Thyroid gland (tissue), 4 donors: ENCODE measurements at regions not wholly inside any gene's neighbourhood (a gene's known extent, or its start where the extent isn't known, plus 50 kb on each side); places are given as distances from the start of the nearest gene placed in this dataset.

ENCODE experiments used
- DNase-seq, 2 donors: peaks; one replicate each; pipeline ENCODE4 v3.0.0-alpha.2; 2019
- H3K27ac ChIP-seq, 3 donors: fragments of 200-600 bp; sonication (generic); 1 replicate in 2 of 3; 2 replicates in 1 of 3; pipeline ENCODE4 v1.5.1; 2016 to 2019; ENCODE audit warnings: mild to moderate bottlenecking in 1 of 3, moderate library complexity in 1 of 3
- H3K27me3 ChIP-seq: fragments of 200-600 bp; sonication (generic); one replicate; pipeline ENCODE4 v1.5.1; 2019
- H3K36me3 ChIP-seq, 2 donors: fragments of 200-600 bp; sonication (generic); one replicate each; pipeline ENCODE4 v1.5.1; 2016 to 2019
- H3K4me1 ChIP-seq, 2 donors: fragments of 200-600 bp; sonication (generic); one replicate each; pipeline ENCODE4 v1.5.1; 2017 to 2019
- H3K4me3 ChIP-seq, 3 donors: fragments of 200-600 bp; sonication (generic); replicated peaks in 1 of 3; 1 replicate in 2 of 3; 2 replicates in 1 of 3; pipeline ENCODE4 v1.5.1; 2016; ENCODE audit warnings: mild to moderate bottlenecking in 1 of 3
- H3K9me3 ChIP-seq: fragments of 200-600 bp; sonication (generic); one replicate; pipeline ENCODE4 v1.5.1; 2017
- CTCF ChIP-seq, 6 experiments: fragments of 200-600 bp in 3 of 6; fragments of 450-650 bp in 3 of 6; sonication (generic) in 3 of 6; IDR thresholded peaks; one replicate each; pipeline ENCODE4 v1.5.1; 2016 to 2019; ENCODE audit warnings: antibody characterized with exemption in 6 of 6, mild to moderate bottlenecking in 2 of 6, inconsistent platforms in 1 of 6, moderate library complexity in 1 of 6
- POLR2A ChIP-seq, 2 donors: fragments of 450-650 bp; IDR thresholded peaks; one replicate each; pipeline ENCODE4 v1.6.1; 2017; ENCODE audit warnings: antibody characterized with exemption in 2 of 2, mild to moderate bottlenecking in 2 of 2, moderate library complexity in 1 of 2
- WGBS, 2 donors: methylation state at CpG; one replicate each; pipeline ENCODE4 v1.1.5; 2017; 5-methylcytosine and 5-hydroxymethylcytosine counted together
- intact Hi-C: fragments of 100-400 bp; cut with DNase I; formaldehyde crosslinking; loops from one replicate; pipeline ENCODE4 v1.15.1; 2023

- Histone ChIP-seq H3K9me3 (no peaks in the 10 kb centered on the region), H3K36me3 (no peaks in the 10 kb centered on the region), H3K4me1 (no peaks in the 10 kb centered on the region), H3K27me3 (no peaks in the 10 kb centered on the region), H3K27ac (no peak overlapping the region), H3K4me3 (no peak overlapping the region)
- TF ChIP-seq CTCF (IDR thresholded peaks at IDR 0.05) = no peak
- no peak for TF ChIP-seq POLR2A (IDR thresholded peaks at IDR 0.05)
- DNase-seq = no peak
- intact Hi-C loops = no loop called here
- 0 to 10% methylated on average over 1 of the region's 1 CpG for WGBS, 2 donors
These were observed 611.2 kb downstream of the PPP4R3C start for GRCh38 chrX:26851981-26852380.

GRCh38 chrX:26848511-26848910 is 614.6 kb downstream of the PPP4R3C start:
- DNase-seq = no peak
- H3K4me1 ChIP-seq = no peaks in the 10 kb centered on the region
- no peaks in the 10 kb centered on the region for H3K9me3 ChIP-seq
- no peaks in the 10 kb centered on the region for H3K36me3 ChIP-seq
- no peaks in the 10 kb centered on the region for H3K27me3 ChIP-seq
- no peak for TF ChIP-seq POLR2A (IDR thresholded peaks at IDR 0.05)
- no peak for TF ChIP-seq CTCF (IDR thresholded peaks at IDR 0.05)
- no peak overlapping the region for H3K27ac ChIP-seq
- intact Hi-C loops = no loop called here
- 63 to 84% methylated on average over 2 of the region's 2 CpGs for WGBS, 2 donors
- H3K4me3 ChIP-seq = no peak overlapping the region

GRCh38 chrX:26845056-26845455 is 618.1 kb downstream of the PPP4R3C start:
- DNase-seq = no peak
- 10 to 20% methylated on average over 2 of the region's 2 CpGs for WGBS, 2 donors
- no peaks in the 10 kb centered on the region for H3K4me1 ChIP-seq
- H3K36me3 ChIP-seq = no peaks in the 10 kb centered on the region
- no peak for TF ChIP-seq POLR2A (IDR thresholded peaks at IDR 0.05)
- TF ChIP-seq CTCF (IDR thresholded peaks at IDR 0.05) = no peak
- intact Hi-C loops = no loop called here
- no peaks in the 10 kb centered on the region for H3K27me3 ChIP-seq
- no peak overlapping the region for H3K27ac ChIP-seq
- no peaks in the 10 kb centered on the region for H3K9me3 ChIP-seq
- H3K4me3 ChIP-seq = no peak overlapping the region

GRCh38 chrX:26822448-26822847 is 606.5 kb downstream of the MAGEB5 start:
- H3K9me3 ChIP-seq = no peaks in the 10 kb centered on the region
- H3K4me1 ChIP-seq = no peaks in the 10 kb centered on the region
- no peaks in the 10 kb centered on the region for H3K27me3 ChIP-seq
- H3K4me3 ChIP-seq = no peak overlapping the region
- H3K36me3 ChIP-seq = no peaks in the 10 kb centered on the region
- no peak overlapping the region for H3K27ac ChIP-seq
- no peak for DNase-seq
- intact Hi-C loops = no loop called here
- TF ChIP-seq CTCF (IDR thresholded peaks at IDR 0.05) (no peak), POLR2A (IDR thresholded peaks at IDR 0.05) (no peak)
- no CpG with 5 or more reads among the region's 1 CpG for WGBS, 2 donors

GRCh38 chrX:26789751-26790150 is 573.8 kb downstream of the MAGEB5 start:
- DNase-seq = no peak
- no peaks in the 10 kb centered on the region for H3K27me3 ChIP-seq
- no peaks in the 10 kb centered on the region for H3K4me1 ChIP-seq
- intact Hi-C loops = no loop called here
- no peaks in the 10 kb centered on the region for H3K9me3 ChIP-seq
- H3K4me3 ChIP-seq = no peak overlapping the region
- no peak overlapping the region for H3K27ac ChIP-seq
- no peak for TF ChIP-seq CTCF (IDR thresholded peaks at IDR 0.05)
- no peak for TF ChIP-seq POLR2A (IDR thresholded peaks at IDR 0.05)
- no peaks in the 10 kb centered on the region for H3K36me3 ChIP-seq
